IPS-NIHi11 (cell line): ENCODE measurements at regions not wholly inside any gene's neighbourhood (a gene's known extent, or its start where the extent isn't known, plus 50 kb on each side); places are given as distances from the start of the nearest gene placed in this dataset.

Source experiments
- DNase-seq: peaks from one replicate; pipeline ENCODE4 v3.0.0; 2012; ENCODE audit warnings: mixed read lengths, low spot score

- no peak for DNase-seq
Observed at GRCh38 chr5:111580956-111581355, 68.6 kb upstream of the STARD4 start.

GRCh38 chr5:111574311-111574710, 62.0 kb upstream of the STARD4 start:
- DNase-seq = no peak

DNA sequence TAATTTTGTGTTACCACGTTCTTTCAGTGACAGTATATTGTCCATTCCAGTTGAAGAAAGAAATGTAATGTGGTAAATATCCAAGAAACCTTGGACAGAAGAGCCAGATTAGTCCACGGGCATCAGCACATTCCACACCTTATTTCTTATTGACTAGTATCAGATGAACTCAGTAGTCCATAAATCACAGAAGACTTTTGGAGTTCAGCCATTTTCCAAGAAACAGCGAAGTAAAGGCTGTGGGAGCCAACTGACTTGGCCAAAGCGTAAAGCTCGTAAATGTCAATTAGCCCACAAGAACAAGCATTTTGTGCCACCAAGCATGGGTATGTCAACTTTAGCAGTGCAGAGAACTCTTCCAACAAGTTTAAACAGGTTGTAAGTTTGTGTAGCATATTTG, 60.2 kb upstream of the STARD4 start:
- no peak for DNase-seq

- DNase-seq = no peak
Observed at GRCh38 chr5:111563031-111563822, 50.9 kb upstream of the STARD4 start.

DNA sequence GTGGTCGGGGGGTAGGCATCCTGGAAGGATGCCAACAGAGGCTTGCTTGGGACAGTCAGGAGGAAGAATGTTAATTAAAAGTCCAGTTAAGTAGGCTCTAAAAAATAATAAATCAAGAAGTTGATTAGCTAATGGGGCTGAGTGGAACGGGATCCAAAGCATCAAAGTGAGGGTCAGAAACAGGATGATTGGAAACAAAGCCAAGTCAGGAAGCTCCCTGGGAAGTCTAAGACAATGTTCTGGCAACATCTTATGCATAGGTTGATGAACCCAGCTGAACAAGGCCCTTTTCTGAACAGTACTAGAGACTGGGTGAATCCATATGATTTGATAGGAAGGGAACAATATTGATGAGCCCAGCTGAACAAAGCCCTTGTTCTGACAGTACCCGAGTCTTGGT, 50.2 kb upstream of the STARD4 start:
- DNase-seq = no peak
